ENCODE measurements at regions not wholly inside any gene's neighbourhood (a gene's known extent, or its start where the extent isn't known, plus 50 kb on each side); places are given as distances from the start of the nearest gene placed in this dataset.
"Not testable (repeated sequence)": the region's sequence is repeated elsewhere in the genome, so short reads cannot be mapped to it uniquely, and the experiment has no call there.

DNA sequence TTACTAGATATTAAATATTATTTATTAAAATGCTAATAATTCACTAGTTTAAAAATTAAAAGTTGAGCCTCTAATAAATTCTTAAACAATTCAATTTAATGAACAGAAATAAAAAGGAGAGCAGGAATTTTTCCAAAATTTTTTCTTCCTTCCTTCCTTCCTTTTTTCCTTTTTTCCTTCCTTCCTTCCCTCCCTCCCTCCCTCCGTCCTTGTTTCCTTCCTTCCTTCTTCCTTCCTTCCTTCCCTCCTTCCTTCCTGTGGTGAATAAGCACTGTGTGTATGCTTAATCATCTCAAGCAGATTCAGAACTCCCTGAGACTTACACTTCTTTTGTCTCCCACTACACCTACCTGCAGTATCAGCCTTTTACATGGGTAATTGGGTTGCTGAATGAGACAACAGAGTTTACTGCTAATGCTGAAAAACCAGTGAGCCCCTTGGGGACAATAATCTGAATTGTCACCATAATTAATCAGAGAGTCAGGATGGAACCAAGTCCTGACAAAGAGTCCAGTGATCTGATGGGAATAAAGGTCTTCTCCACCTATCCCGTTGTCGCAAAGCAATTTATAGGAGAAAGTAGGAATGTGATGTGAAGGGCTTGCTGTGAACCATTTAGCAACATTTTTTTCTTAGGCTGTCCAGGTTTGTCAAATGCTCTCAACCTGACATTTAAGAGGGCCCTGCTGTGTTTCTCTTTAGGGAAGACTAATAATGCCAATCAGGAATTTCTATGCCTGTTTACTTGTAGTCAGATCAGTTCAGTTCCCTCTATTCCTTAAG is 58.1 kb upstream of the CEP295 start:
- Histone ChIP-seq H3K4me3 (ENCODE audit: low read depth, low read length) (no peak overlapping the region), H3K27ac (ENCODE audit: low read depth, low read length) (no peak overlapping the region), H3K9me3 (ENCODE audit: control insufficient read depth, insufficient read depth, low read length) (no peaks in the 10 kb centered on the region), H3K27me3 (ENCODE audit: control insufficient read depth, insufficient read depth, low read length) (peaks cover 3% of the 10 kb centered on the region)
- POLR2A ChIA-PET, result no interaction called here
- CTCF ChIA-PET, result no interaction called here
- no peak for DNase-seq (ENCODE audit: low read depth, low spot score)
- no peak for TF ChIP-seq CTCF (IDR thresholded peaks at IDR 0.05; ENCODE audit: low read depth, low read length)

GRCh38 chr11:93596171-93596570 is 53.0 kb upstream of the SMCO4 start:
- H3K4me3 ChIP-seq (ENCODE audit: low read depth, low read length); H3K27ac ChIP-seq (ENCODE audit: low read depth, low read length); POLR2A ChIA-PET; DNase-seq (ENCODE audit: low read depth, low spot score); H3K9me3 ChIP-seq (ENCODE audit: control insufficient read depth, insufficient read depth, low read length); H3K27me3 ChIP-seq (ENCODE audit: control insufficient read depth, insufficient read depth, low read length): not testable (repeated sequence)
- CTCF ChIA-PET, result interaction anchor here (0.7 kb wide), 1 partner anchor 16 kb away, joined by 4 read pairs; no protein-coding TSS in a partner anchor
